ENCODE measurements at regions not wholly inside any gene's neighbourhood (a gene's known extent, or its start where the extent isn't known, plus 50 kb on each side); places are given as distances from the start of the nearest gene placed in this dataset.
"Not testable (repeated sequence)": the region's sequence is repeated elsewhere in the genome, so short reads cannot be mapped to it uniquely, and the experiment has no call there.

DNA sequence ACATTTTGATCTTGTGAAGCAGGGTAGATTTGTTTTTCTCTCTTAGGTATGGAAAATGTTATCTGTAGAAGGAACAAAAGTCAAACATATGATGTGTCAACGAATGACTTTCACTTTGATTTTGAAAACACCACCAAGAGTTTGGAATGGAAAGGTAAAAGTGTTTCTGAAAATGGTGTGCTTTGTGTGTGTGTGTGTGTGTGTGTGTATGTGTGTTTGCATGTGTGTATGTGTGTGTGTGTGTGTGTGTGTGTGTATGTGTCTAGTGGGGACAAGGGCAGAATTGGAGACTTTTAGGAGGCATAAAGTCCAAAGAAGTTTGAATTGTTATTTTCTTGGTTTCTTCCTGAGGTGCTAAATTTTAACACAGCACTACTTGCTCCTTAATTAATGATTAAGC, 115.4 kb upstream of the PRKCQ start:
- Mint-ChIP-seq H3K27me3 (ENCODE audit: low read depth) (no peaks in the 10 kb centered on the region), H3K9me3 (no peaks in the 10 kb centered on the region), H3K36me3 (ENCODE audit: low read depth) (no peaks in the 10 kb centered on the region), H3K4me3 (no peak overlapping the region), H3K4me1 (ENCODE audit: low read depth) (peaks cover 14% of the 10 kb centered on the region), H3K27ac (no peak overlapping the region)
- CTCF ChIA-PET = no interaction called here
- no peak for DNase-seq
- intact Hi-C loops (cut with micrococcal nuclease) = no loop called here

DNA sequence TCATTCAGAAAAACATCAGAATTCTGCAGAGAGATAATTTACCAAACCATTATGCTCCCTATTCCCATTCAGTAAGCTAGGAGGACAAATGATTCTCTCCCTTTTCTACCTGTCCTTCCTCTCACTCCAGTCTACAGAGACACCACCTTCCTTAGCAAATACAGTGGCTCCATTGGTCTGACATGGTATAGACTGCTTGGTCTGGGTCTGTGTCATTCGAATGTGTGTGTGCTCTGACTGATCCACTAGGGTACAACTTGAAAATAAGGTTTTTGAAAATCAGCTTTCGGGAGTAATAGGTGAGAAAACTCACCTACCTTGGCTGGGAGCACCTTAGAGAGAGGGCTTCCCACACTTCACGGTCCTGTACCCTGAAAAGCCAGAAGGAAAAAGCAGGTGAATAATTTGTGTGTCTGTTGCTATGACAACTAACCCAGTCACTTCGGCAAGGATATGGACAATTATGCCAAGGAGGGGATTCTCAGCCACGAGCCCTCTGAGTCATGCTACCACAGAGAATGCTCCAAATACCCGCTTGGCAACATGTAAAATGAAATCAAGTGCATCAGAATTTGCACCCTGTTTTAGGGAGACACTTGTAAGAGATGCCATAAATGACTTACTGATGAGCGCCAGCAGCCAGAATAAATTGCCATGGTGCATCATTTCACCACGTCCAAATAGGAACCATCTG, 114.5 kb upstream of the PRKCQ start:
- DNase-seq = peak; percentile 27
- no peak overlapping the region for H3K27ac Mint-ChIP-seq
- peaks cover 14% of the 10 kb centered on the region for H3K4me1 Mint-ChIP-seq (ENCODE audit: low read depth)
- no peaks in the 10 kb centered on the region for H3K27me3 Mint-ChIP-seq (ENCODE audit: low read depth)
- H3K9me3 Mint-ChIP-seq = no peaks in the 10 kb centered on the region
- H3K36me3 Mint-ChIP-seq (ENCODE audit: low read depth) = no peaks in the 10 kb centered on the region
- H3K4me3 Mint-ChIP-seq = no peak overlapping the region
- CTCF ChIA-PET = interaction anchor here (1.0 kb wide), 1 partner anchor 16 kb away, joined by 3 read pairs; no protein-coding TSS in a partner anchor
- intact Hi-C loops (cut with micrococcal nuclease) = no loop called here

DNA sequence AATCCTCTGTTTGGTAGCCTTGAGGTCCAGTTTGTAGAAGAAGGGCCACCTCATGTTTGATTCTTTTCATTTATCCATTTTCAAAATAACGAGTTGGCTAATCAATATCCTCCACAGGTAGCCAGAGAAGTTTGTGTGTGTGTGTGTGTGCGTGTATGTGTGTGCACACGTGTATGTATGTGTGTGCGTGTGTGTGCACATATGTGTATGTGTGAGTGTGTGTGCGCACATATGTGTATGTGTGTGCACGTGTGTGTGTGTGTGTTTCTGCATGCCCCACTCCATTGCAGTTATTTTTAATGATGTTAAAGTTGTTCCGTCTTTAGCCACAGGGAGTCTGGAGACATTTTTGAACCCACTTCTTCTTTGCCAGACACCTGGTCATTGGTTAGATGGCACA, 112.8 kb upstream of the PRKCQ start:
- Mint-ChIP-seq H3K4me3 (no peak overlapping the region), H3K9me3 (no peaks in the 10 kb centered on the region), H3K4me1 (ENCODE audit: low read depth) (peaks cover 14% of the 10 kb centered on the region), H3K27ac (no peak overlapping the region), H3K27me3 (ENCODE audit: low read depth) (peaks cover 2% of the 10 kb centered on the region), H3K36me3 (ENCODE audit: low read depth) (no peaks in the 10 kb centered on the region)
- no peak for DNase-seq
- CTCF ChIA-PET = no interaction called here
- intact Hi-C loops (cut with micrococcal nuclease) = no loop called here

DNA sequence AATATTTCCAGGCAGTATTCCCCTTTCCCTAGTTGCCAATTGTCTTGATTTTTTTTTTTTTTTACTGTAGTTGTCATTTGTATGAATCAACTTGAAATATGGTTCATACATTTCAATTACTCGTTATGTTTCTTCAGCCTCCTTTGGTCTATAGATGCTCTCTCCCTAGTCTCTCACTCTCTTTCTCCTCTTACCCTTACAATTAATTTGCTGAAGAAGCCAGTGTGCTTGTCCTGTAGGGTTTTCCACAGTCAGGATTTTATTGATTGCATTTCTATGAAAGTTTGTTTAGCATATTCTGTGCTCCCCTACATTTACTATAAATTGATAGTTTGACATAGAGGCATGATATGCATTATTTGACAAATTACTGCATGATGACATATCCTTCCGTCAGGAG, 112.0 kb upstream of the PRKCQ start:
- CTCF ChIA-PET = interaction anchor here (0.9 kb wide), 1 partner anchor 13 kb away, joined by 5 read pairs; no protein-coding TSS in a partner anchor
- H3K36me3 Mint-ChIP-seq (ENCODE audit: low read depth) = no peaks in the 10 kb centered on the region

DNA sequence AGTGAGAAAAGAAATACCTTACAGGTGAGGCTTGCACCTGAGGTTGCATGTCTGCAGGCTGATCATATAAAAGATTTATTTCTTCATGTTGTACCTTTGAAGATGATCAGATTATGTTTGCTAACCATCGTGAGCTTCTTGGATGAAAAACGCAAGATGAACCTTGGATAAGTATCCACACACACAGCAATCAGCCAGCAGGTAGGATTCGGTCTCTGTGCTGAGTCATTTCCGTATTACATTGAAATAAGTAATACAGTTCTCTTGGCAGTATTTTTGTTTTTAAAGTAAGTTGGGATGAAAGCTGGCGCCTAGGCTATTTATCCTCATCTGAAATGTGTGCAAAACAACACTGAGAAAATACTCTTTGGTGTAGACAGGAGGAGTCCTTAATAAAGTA, 109.0 kb upstream of the PRKCQ start:
- CTCF ChIA-PET = interaction anchor here (0.6 to 1.7 kb wide), 4 partner anchors 11 to 492 kb away, joined by 3 to 6 read pairs (median 4); no protein-coding TSS in a partner anchor
- no peaks in the 10 kb centered on the region for H3K36me3 Mint-ChIP-seq (ENCODE audit: low read depth)
- peaks cover 2% of the 10 kb centered on the region for H3K27me3 Mint-ChIP-seq (ENCODE audit: low read depth)
- H3K4me1 Mint-ChIP-seq (ENCODE audit: low read depth) = no peaks in the 10 kb centered on the region
- H3K4me3 Mint-ChIP-seq = no peak overlapping the region
- intact Hi-C loops (cut with micrococcal nuclease) = no loop called here
- no peak for DNase-seq
- no peak overlapping the region for H3K27ac Mint-ChIP-seq
- no peaks in the 10 kb centered on the region for H3K9me3 Mint-ChIP-seq

More for the DNA sequence above, 112.0 kb upstream of the PRKCQ start:
- intact Hi-C loops (cut with micrococcal nuclease) = no loop called here
- Mint-ChIP-seq H3K27me3 (ENCODE audit: low read depth) (peaks cover 2% of the 10 kb centered on the region), H3K9me3 (no peaks in the 10 kb centered on the region), H3K4me3 (no peak overlapping the region), H3K4me1 (ENCODE audit: low read depth) (peaks cover 14% of the 10 kb centered on the region), H3K27ac (no peak overlapping the region)
- no peak for DNase-seq

DNA sequence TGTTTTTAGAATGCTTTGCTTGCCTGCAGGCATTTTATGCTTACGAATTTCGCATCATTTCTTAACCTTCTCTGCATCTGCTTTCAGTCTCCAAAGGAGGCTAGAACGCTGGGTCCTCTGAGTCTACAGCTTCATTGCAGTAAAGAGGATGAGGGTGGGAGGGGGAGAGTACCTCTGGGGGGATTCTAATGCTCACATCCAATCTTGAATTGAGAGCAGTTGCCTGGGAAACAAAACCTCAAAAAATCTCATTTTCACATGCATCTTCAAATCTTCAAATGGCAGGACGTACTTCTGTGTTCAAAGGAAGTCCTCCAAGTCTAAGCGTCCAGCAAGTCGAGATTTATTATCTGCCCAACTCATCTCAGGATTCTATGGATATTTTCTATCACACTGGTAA, 100.7 kb upstream of the PRKCQ start:
- Mint-ChIP-seq H3K9me3 (no peaks in the 10 kb centered on the region), H3K4me1 (ENCODE audit: low read depth) (peaks cover 2% of the 10 kb centered on the region), H3K36me3 (ENCODE audit: low read depth) (no peaks in the 10 kb centered on the region), H3K27ac (no peak overlapping the region), H3K27me3 (ENCODE audit: low read depth) (no peaks in the 10 kb centered on the region), H3K4me3 (no peak overlapping the region)
- intact Hi-C loops (cut with micrococcal nuclease) = no loop called here
- CTCF ChIA-PET = interaction anchor here (1.6 to 3.8 kb wide), 4 partner anchors 10 to 269 kb away, joined by 4 to 56 read pairs (median 8); no protein-coding TSS in a partner anchor
- no peak for DNase-seq

DNA sequence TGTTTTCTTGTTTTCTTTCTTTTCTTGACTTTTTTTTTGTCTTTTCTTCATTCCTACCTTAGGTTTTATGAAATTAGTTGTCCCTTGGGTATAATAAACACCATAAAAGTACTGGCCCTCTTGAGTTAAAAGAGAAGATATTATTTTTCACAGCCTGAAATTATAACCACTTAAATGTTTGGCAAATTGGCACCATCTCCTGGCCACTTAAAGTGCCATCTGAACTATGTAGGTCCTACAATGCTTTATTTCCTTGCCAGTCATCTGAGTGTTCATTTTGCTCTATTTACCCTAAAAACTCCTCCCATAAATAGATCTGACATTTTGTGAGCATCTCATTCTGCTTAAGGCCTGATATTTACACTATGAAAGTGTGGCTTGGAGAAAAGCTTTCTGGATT, 98.9 kb upstream of the PRKCQ start:
- intact Hi-C loops (cut with micrococcal nuclease) = loop anchor here (1.0 to 10.0 kb wide), 3 partner anchors 10 to 574 kb away; no protein-coding TSS in a partner anchor
- H3K4me3 Mint-ChIP-seq = no peak overlapping the region
- H3K9me3 Mint-ChIP-seq = no peaks in the 10 kb centered on the region
- no peak overlapping the region for H3K27ac Mint-ChIP-seq
- H3K4me1 Mint-ChIP-seq (ENCODE audit: low read depth) = peaks cover 2% of the 10 kb centered on the region
- no peak for DNase-seq
- no peaks in the 10 kb centered on the region for H3K36me3 Mint-ChIP-seq (ENCODE audit: low read depth)
- CTCF ChIA-PET = interaction anchor here (0.5 to 3.8 kb wide), 26 partner anchors 10 to 1050 kb away, joined by 3 to 56 read pairs (median 4); no protein-coding TSS in a partner anchor
- H3K27me3 Mint-ChIP-seq (ENCODE audit: low read depth) = no peaks in the 10 kb centered on the region

DNA sequence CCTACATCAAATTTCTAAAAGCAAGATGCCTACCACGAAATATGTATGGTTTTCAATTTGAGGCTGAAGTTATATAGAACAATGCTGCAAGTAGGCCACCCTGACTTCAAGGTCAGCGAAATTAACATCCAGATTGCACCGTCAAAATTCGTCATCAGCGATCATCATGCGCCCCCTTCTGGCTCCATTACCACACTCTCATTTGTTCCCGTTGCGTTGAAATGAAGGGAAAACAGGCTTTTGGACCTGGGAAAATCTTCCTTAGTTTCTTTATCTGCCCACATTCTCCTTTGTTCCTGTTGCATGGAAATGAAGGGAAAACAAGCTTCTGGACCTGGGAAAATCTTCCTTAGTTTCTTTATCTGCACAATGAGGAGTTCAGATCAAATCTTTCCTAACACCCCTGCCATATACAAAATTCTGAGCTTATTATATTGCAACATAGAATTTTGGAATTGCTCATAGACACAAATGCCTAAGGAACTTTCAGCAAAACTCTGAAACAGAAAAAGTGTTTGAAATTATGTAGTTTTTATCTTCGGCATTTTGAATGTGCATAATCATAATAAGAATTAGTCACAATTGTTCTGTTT, 98.2 kb upstream of the PRKCQ start:
- no peaks in the 10 kb centered on the region for H3K9me3 Mint-ChIP-seq

DNA sequence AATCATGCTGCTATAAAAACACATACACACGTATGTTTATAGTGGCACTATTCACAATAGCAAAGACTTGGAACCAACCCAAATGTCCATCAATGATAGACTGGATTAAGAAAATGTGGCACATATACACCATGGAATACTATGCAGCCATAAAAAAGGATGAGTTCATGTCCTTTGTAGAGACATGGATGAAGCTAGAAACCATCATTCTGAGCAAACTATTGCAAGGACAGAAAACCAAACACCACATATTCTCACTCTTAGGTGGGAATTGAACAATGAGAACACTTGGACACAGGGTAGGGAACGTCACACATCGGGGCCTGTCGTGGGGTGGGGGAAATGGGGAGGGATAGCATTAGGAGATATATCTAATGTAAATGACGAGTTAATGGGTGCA, 97.1 kb upstream of the PRKCQ start:
- intact Hi-C loops (cut with micrococcal nuclease) = loop anchor here (10.0 kb wide), 1 partner anchor 572 kb away; no protein-coding TSS in a partner anchor
- CTCF ChIA-PET = interaction anchor here (0.6 to 3.8 kb wide), 8 partner anchors 8 to 473 kb away, joined by 3 to 56 read pairs (median 6); no protein-coding TSS in a partner anchor
- H3K27me3 Mint-ChIP-seq (ENCODE audit: low read depth); DNase-seq; H3K4me3 Mint-ChIP-seq; H3K4me1 Mint-ChIP-seq (ENCODE audit: low read depth); H3K9me3 Mint-ChIP-seq; H3K27ac Mint-ChIP-seq; H3K36me3 Mint-ChIP-seq (ENCODE audit: low read depth): not testable (repeated sequence)

More for the DNA sequence above, 98.2 kb upstream of the PRKCQ start:
- H3K27ac Mint-ChIP-seq = no peak overlapping the region
- no peaks in the 10 kb centered on the region for H3K36me3 Mint-ChIP-seq (ENCODE audit: low read depth)
- peak; percentile 79 for DNase-seq
- peaks cover 2% of the 10 kb centered on the region for H3K4me1 Mint-ChIP-seq (ENCODE audit: low read depth)
- CTCF ChIA-PET = interaction anchor here (0.8 to 3.8 kb wide), 22 partner anchors 9 to 484 kb away, joined by 3 to 56 read pairs (median 4); no protein-coding TSS in a partner anchor
- no peak overlapping the region for H3K4me3 Mint-ChIP-seq
- intact Hi-C loops (cut with micrococcal nuclease) = loop anchor here (1.0 to 10.0 kb wide), 3 partner anchors 9 to 574 kb away; no protein-coding TSS in a partner anchor
- H3K27me3 Mint-ChIP-seq (ENCODE audit: low read depth) = no peaks in the 10 kb centered on the region

DNA sequence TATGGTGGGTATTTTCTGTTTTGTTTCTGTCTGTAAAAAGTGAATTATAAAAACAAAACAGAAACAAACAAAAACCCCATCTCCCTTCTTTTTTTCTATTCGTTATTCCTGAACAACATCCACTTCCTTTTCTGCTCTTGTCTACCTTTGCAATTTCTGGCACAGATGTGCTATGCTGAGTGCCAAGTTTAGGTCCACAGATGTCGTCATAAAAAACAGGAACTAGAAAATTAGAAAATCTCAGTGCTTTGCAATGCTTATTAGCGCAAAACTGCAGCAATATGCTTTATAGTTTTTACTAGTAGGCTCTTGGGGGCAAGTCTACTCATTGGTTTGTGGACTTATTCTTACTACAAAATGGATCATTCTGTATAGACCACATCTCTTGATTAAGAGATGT, 94.2 kb upstream of the PRKCQ start:
- DNase-seq = no peak
- H3K36me3 Mint-ChIP-seq (ENCODE audit: low read depth) = no peaks in the 10 kb centered on the region
- H3K4me1 Mint-ChIP-seq (ENCODE audit: low read depth) = peaks cover 2% of the 10 kb centered on the region
- intact Hi-C loops (cut with micrococcal nuclease) = loop anchor here (10.0 kb wide), 1 partner anchor 569 kb away; no protein-coding TSS in a partner anchor
- no peaks in the 10 kb centered on the region for H3K27me3 Mint-ChIP-seq (ENCODE audit: low read depth)
- CTCF ChIA-PET = interaction anchor here (1.0 kb wide), 1 partner anchor 258 kb away, joined by 5 read pairs; no protein-coding TSS in a partner anchor
- no peak overlapping the region for H3K27ac Mint-ChIP-seq
- H3K9me3 Mint-ChIP-seq = no peaks in the 10 kb centered on the region
- H3K4me3 Mint-ChIP-seq = no peak overlapping the region

DNA sequence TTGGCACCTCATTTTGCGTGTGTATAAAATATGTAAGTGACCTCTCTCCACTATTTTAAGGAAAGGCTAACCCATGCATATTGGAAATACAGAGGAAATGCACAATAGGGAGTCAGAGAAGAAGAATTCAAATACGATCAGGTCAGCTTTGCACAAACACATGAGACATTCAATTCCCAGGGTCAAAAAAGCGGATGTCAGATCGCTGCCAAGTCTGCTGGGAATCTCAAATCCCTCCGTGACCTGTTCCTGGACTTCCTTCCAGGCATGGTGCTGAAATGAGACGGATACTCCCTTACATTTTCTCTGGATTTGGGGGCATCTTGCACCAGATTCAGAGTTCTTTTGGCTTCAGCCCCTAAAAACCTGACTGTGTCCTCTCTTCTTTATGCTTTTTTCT, 91.9 kb upstream of the PRKCQ start:
- intact Hi-C loops (cut with micrococcal nuclease) = loop anchor here (10.0 kb wide), 1 partner anchor 567 kb away; no protein-coding TSS in a partner anchor
- Mint-ChIP-seq H3K27me3 (ENCODE audit: low read depth) (no peaks in the 10 kb centered on the region), H3K4me3 (no peak overlapping the region), H3K27ac (no peak overlapping the region), H3K36me3 (ENCODE audit: low read depth) (no peaks in the 10 kb centered on the region), H3K9me3 (no peaks in the 10 kb centered on the region), H3K4me1 (ENCODE audit: low read depth) (peaks cover 4% of the 10 kb centered on the region)
- CTCF ChIA-PET = interaction anchor here (0.6 to 5.6 kb wide), 4 partner anchors 7 to 1470 kb away, joined by 3 to 38 read pairs (median 4); no protein-coding TSS in a partner anchor
- DNase-seq = no peak

DNA sequence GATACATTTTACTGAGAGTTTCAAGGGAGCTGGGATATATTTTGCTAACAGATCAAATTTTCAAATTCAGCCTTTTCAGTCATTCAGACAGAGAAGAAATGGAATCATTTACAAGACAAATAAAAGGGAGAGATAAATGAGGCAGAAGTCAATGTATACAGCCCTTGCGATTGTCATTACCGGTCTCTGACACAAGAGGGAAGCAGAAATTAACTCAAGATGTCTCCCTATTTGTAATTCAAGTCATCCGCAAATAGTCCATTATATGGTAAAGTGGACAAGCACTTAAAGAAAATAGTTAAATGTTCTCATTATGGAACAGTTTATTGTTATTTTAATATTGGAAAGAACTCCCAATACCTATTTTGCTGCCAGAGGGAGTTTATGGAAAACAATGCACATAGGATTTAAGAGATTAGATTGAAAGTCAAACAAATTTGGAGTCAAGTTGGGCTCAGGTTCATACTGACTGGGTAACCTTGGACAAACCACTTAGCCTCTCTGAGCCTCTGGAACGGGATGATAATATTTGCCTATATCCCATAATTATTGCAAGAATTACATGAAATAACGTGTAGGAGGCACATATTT, 89.3 kb upstream of the PRKCQ start:
- Mint-ChIP-seq H3K4me1 (ENCODE audit: low read depth) (peaks cover 14% of the 10 kb centered on the region), H3K27me3 (ENCODE audit: low read depth) (no peaks in the 10 kb centered on the region), H3K4me3 (no peak overlapping the region), H3K9me3 (no peaks in the 10 kb centered on the region), H3K36me3 (ENCODE audit: low read depth) (no peaks in the 10 kb centered on the region), H3K27ac (no peak overlapping the region)
- CTCF ChIA-PET = interaction anchor here (0.7 to 5.6 kb wide), 12 partner anchors 9 to 369 kb away, joined by 3 to 38 read pairs (median 6); no protein-coding TSS in a partner anchor
- intact Hi-C loops (cut with micrococcal nuclease) = loop anchor here (1.0 to 5.0 kb wide), 3 partner anchors 9 to 748 kb away; partner anchors contain the start of gene PFKFB3
- DNase-seq = peak; percentile 29

Data from activated naive CD4-positive, alpha-beta T cell treated with anti-CD3 and anti-CD28 coated beads for 36 hours (primary cell).